Cardiac muscle cell (in vitro differentiated cells and primary cell): ENCODE measurements at regions not wholly inside any gene's neighbourhood (a gene's known extent, or its start where the extent isn't known, plus 50 kb on each side); places are given as distances from the start of the nearest gene placed in this dataset.
"Not testable (repeated sequence)": the region's sequence is repeated elsewhere in the genome, so short reads cannot be mapped to it uniquely, and the experiment has no call there.

Source experiments
- DNase-seq, 2 donors: peaks; one replicate each; pipeline versions ENCODE4 v3.0.0 to v3.0.0-alpha.2; 2010 to 2017; ENCODE audit warnings: low read depth in 1 of 2, low spot score in 1 of 2
- H3K27ac ChIP-seq: fragments of 200-600 bp; sonication (generic); 2 replicates; pipeline ENCODE4 v1.5.1; 2016
- H3K27me3 ChIP-seq: fragments of 200-600 bp; sonication (generic); 2 replicates; pipeline ENCODE4 v1.6.0; 2016; ENCODE audit warnings: control low read depth
- H3K36me3 ChIP-seq: fragments of 200-600 bp; sonication (generic); 2 replicates; pipeline ENCODE4 v1.5.1; 2016; ENCODE audit warnings: control low read depth
- H3K4me1 ChIP-seq: fragments of 200-600 bp; sonication (generic); 2 replicates; pipeline ENCODE4 v1.8.1; 2017; ENCODE audit warnings: low read depth, mild to moderate bottlenecking, mixed run types
- H3K4me3 ChIP-seq: fragments of 200-600 bp; sonication (generic); 2 replicates; pipeline ENCODE4 v1.5.1; 2016; ENCODE audit warnings: mild to moderate bottlenecking
- H3K9me3 ChIP-seq: fragments of 200-600 bp; sonication (generic); 2 replicates; pipeline ENCODE4 v1.5.1; 2017; ENCODE audit warnings: low read depth, mild to moderate bottlenecking, control low read depth
- CTCF ChIP-seq: IDR thresholded peaks from 2 replicates; pipeline ENCODE4 v1.5.1; 2012; ENCODE audit warnings: low read depth, mild to moderate bottlenecking, low read length

GRCh38 chr6:26273673-26274588 lies 91.1 kb upstream of the BTN3A2 start:
- DNase-seq: peak in 1 of 2 donors; percentile 47
- Histone ChIP-seq H3K4me3 (peak overlapping the region; percentile 32), H3K4me1 (peaks cover 15% of the 10 kb centered on the region), H3K36me3 (no peaks in the 10 kb centered on the region), H3K27me3 (no peaks in the 10 kb centered on the region), H3K9me3 (no peaks in the 10 kb centered on the region), H3K27ac (peak overlapping the region; percentile 66)
- TF ChIP-seq CTCF: no peak

- no peak for TF ChIP-seq CTCF
- Histone ChIP-seq H3K27me3 (no peaks in the 10 kb centered on the region), H3K27ac (no peak overlapping the region), H3K4me1 (peaks cover under 1% of the 10 kb centered on the region), H3K4me3 (no peak overlapping the region), H3K9me3 (no peaks in the 10 kb centered on the region), H3K36me3 (no peaks in the 10 kb centered on the region)
- no peak for DNase-seq
Measured at GRCh38 chr6:26275663-26276062, 89.3 kb upstream of the BTN3A2 start.

- no peaks in the 10 kb centered on the region for H3K27me3 ChIP-seq
- no peaks in the 10 kb centered on the region for H3K36me3 ChIP-seq
- no peak for DNase-seq
- H3K9me3 ChIP-seq: no peaks in the 10 kb centered on the region
- TF ChIP-seq CTCF: no peak
- H3K27ac ChIP-seq: no peak overlapping the region
- H3K4me1 ChIP-seq: no peaks in the 10 kb centered on the region
- H3K4me3 ChIP-seq: no peak overlapping the region
Measured at GRCh38 chr6:26276841-26277648, 88.0 kb upstream of the BTN3A2 start.

- no peak overlapping the region for H3K4me3 ChIP-seq
- H3K36me3 ChIP-seq: no peaks in the 10 kb centered on the region
- no peak for DNase-seq
- TF ChIP-seq CTCF: no peak
- H3K9me3 ChIP-seq: no peaks in the 10 kb centered on the region
- no peaks in the 10 kb centered on the region for H3K27me3 ChIP-seq
- no peak overlapping the region for H3K27ac ChIP-seq
- H3K4me1 ChIP-seq: peaks cover under 1% of the 10 kb centered on the region
Measured at GRCh38 chr6:26278536-26278935, 86.5 kb upstream of the BTN3A2 start.

GRCh38 chr6:26279371-26279770 lies 85.6 kb upstream of the BTN3A2 start:
- H3K27ac ChIP-seq, H3K4me3 ChIP-seq, H3K9me3 ChIP-seq, H3K27me3 ChIP-seq, H3K4me1 ChIP-seq, DNase-seq, H3K36me3 ChIP-seq: not testable (repeated sequence)

- H3K36me3 ChIP-seq: no peaks in the 10 kb centered on the region
- no peaks in the 10 kb centered on the region for H3K9me3 ChIP-seq
- H3K27me3 ChIP-seq: no peaks in the 10 kb centered on the region
- peak overlapping the region; percentile 27 for H3K27ac ChIP-seq
- H3K4me1 ChIP-seq: peaks cover 3% of the 10 kb centered on the region
- DNase-seq: no peak
- H3K4me3 ChIP-seq: no peak overlapping the region
- no peak for TF ChIP-seq CTCF
Measured at GRCh38 chr6:26280407-26280806, 84.6 kb upstream of the BTN3A2 start.
